A673 (cell line): ENCODE measurements at regions not wholly inside any gene's neighbourhood (a gene's known extent, or its start where the extent isn't known, plus 50 kb on each side); places are given as distances from the start of the nearest gene placed in this dataset.

Experiments
- BruUV-seq: library from RNA; stranded (reverse); fragments of 400-500 nt; replicated peaks from 2 replicates; lab custom pipeline; 2021; lab: Mats Ljungman, UMichigan
- CTCF ChIA-PET: fragments of 300-600 bp; sonication (Branson Sonifier 250); formaldehyde crosslinking; loops from one replicate; lab custom pipeline; 2022; ENCODE audit warnings: antibody characterized with exemption; lab: Charles Lee
- POLR2A ChIA-PET: fragments of 300-600 bp; sonication (Branson Sonifier 250); formaldehyde crosslinking; loops from one replicate; lab custom pipeline; 2022; ENCODE audit warnings: antibody characterized with exemption; ENCODE audit not compliant: low non-redundant PET; lab: Charles Lee
- DNase-seq: peaks from one replicate; pipeline ENCODE4 v3.0.0-alpha.2; 2015; ENCODE audit warnings: low spot score
- H3K27ac ChIP-seq: fragments of 200-600 bp; sonication (generic); 2 replicates; pipeline ENCODE4 v1.5.1; 2016; ENCODE audit warnings: mixed run types, low read depth, mild to moderate bottlenecking, mixed read lengths, antibody characterized with exemption, low read length; ENCODE audit not compliant: poor library complexity, severe bottlenecking
- H3K27me3 ChIP-seq: fragments of 200-600 bp; sonication (generic); replicated peaks from 2 replicates; pipeline ENCODE4 v1.6.1; 2017; ENCODE audit warnings: mixed run types, low read depth, mild to moderate bottlenecking, mixed read lengths, antibody characterized with exemption, low read length; ENCODE audit not compliant: insufficient read depth, poor library complexity
- H3K36me3 ChIP-seq: fragments of 200-600 bp; sonication (generic); 2 replicates; pipeline ENCODE4 v1.6.1; 2016; ENCODE audit warnings: mixed run types, mild to moderate bottlenecking, mixed read lengths, antibody characterized with exemption, low read length; ENCODE audit not compliant: insufficient read depth, poor library complexity, severe bottlenecking
- H3K4me1 ChIP-seq: fragments of 200-600 bp; sonication (generic); 2 replicates; pipeline ENCODE4 v1.6.1; 2017; ENCODE audit warnings: mixed run types, mild to moderate bottlenecking, mixed read lengths, antibody characterized with exemption, low read length; ENCODE audit not compliant: insufficient read depth, poor library complexity, severe bottlenecking
- H3K4me3 ChIP-seq: fragments of 200-600 bp; sonication (generic); 2 replicates; pipeline ENCODE4 v1.5.1; 2016; ENCODE audit warnings: low read depth, mixed run types, mild to moderate bottlenecking, mixed read lengths, low read length; ENCODE audit not compliant: poor library complexity, severe bottlenecking
- H3K9me3 ChIP-seq: fragments of 200-600 bp; sonication (generic); 2 replicates; pipeline ENCODE4 v1.6.1; 2016; ENCODE audit warnings: mixed run types, low read depth, mild to moderate bottlenecking, mixed read lengths, antibody characterized with exemption, low read length; ENCODE audit not compliant: poor library complexity, severe bottlenecking
- CTCF ChIP-seq: fragments of 300-800, 200-600 bp; sonication (generic); conservative IDR thresholded peaks from 2 replicates; pipeline ENCODE4 v1.5.1; 2017; ENCODE audit warnings: low read depth, mild to moderate bottlenecking, antibody characterized with exemption, low read length, moderate library complexity, mixed read lengths
- EZH2 ChIP-seq: fragments of 200-600 bp; sonication (generic); IDR thresholded peaks from 2 replicates; pipeline ENCODE4 v1.6.1; 2017; ENCODE audit warnings: borderline replicate concordance, low read depth, mild to moderate bottlenecking, mixed read lengths, antibody characterized with exemption, low read length; ENCODE audit not compliant: poor library complexity, severe bottlenecking
- intact Hi-C: fragments of 100-400 bp; cut with micrococcal nuclease; formaldehyde crosslinking; loops from one replicate; pipeline ENCODE4 v1.10.0; 2022; ENCODE audit not compliant: unreplicated experiment

DNA sequence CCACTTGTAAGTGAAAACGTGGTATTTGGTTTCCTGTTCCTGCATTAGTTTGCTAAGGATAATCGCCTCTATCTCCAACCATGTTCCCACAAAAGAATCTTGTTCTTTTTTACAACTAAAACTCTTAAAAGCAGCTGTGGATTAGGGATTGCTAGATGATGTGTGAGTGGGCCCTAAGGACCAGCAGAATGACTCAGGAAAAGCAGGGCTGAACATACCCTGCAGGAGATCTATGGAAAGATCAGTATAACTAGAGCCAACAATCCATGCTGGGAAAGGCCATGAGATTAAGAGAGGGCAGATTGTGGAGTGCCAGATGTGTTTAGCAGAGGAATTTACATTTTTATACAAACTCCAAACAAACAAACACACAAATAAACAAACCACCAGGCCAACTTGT is 128.4 kb upstream of the TMEM164 start:
- POLR2A ChIA-PET: no interaction called here
- Histone ChIP-seq H3K27ac (no peak overlapping the region), H3K9me3 (no peaks in the 10 kb centered on the region), H3K4me3 (no peak overlapping the region), H3K36me3 (no peaks in the 10 kb centered on the region), H3K27me3 (no peaks in the 10 kb centered on the region), H3K4me1 (peaks cover 5% of the 10 kb centered on the region)
- CTCF ChIA-PET: no interaction called here
- no TSS peak for BruUV-seq
- no peak for TF ChIP-seq CTCF
- TF ChIP-seq EZH2: no peak
- DNase-seq: no peak
- intact Hi-C loops: no loop called here

GRCh38 chrX:109875831-109876230 is 127.1 kb upstream of the TMEM164 start:
- ChIA-PET CTCF (interaction anchor here (0.6 kb wide), 1 partner anchor 887 kb away, joined by 3 read pairs; no protein-coding TSS in a partner anchor), POLR2A (no interaction called here)
- Histone ChIP-seq H3K27me3 (no peaks in the 10 kb centered on the region), H3K36me3 (no peaks in the 10 kb centered on the region), H3K4me1 (peaks cover 5% of the 10 kb centered on the region), H3K4me3 (no peak overlapping the region), H3K27ac (no peak overlapping the region), H3K9me3 (no peaks in the 10 kb centered on the region)
- BruUV-seq: no TSS peak
- DNase-seq: no peak
- intact Hi-C loops: no loop called here
- TF ChIP-seq EZH2: no peak
- TF ChIP-seq CTCF: no peak

- Histone ChIP-seq H3K27me3 (no peaks in the 10 kb centered on the region), H3K27ac (no peak overlapping the region), H3K4me3 (no peak overlapping the region), H3K36me3 (no peaks in the 10 kb centered on the region), H3K4me1 (peaks cover 5% of the 10 kb centered on the region), H3K9me3 (no peaks in the 10 kb centered on the region)
- ChIA-PET CTCF (interaction anchor here (0.5 to 3.1 kb wide), 3 partner anchors 13 to 165 kb away, joined by 3 to 10 read pairs (median 4); no protein-coding TSS in a partner anchor), POLR2A (interaction anchor here (0.6 kb wide), 1 partner anchor 106 kb away, joined by 3 read pairs; no protein-coding TSS in a partner anchor)
- intact Hi-C loops: no loop called here
- no TSS peak for BruUV-seq
- TF ChIP-seq CTCF (no peak), EZH2 (no peak)
- no peak for DNase-seq
These were observed 124.7 kb upstream of the TMEM164 start for GRCh38 chrX:109878236-109878635.
